SK-N-MC (cell line): ENCODE measurements at regions not wholly inside any gene's neighbourhood (a gene's known extent, or its start where the extent isn't known, plus 50 kb on each side); places are given as distances from the start of the nearest gene placed in this dataset.

Source experiments
- EZH2 ChIP-seq: fragments of 200-600 bp; sonication (generic); IDR thresholded peaks from one replicate; pipeline ENCODE4 v1.6.1; 2017; ENCODE audit warnings: antibody characterized with exemption
- POLR2AphosphoS5 ChIP-seq: IDR thresholded peaks from 2 replicates; pipeline ENCODE4 v1.6.1; 2012; ENCODE audit warnings: mild to moderate bottlenecking, low read depth, low read length, borderline replicate concordance

DNA sequence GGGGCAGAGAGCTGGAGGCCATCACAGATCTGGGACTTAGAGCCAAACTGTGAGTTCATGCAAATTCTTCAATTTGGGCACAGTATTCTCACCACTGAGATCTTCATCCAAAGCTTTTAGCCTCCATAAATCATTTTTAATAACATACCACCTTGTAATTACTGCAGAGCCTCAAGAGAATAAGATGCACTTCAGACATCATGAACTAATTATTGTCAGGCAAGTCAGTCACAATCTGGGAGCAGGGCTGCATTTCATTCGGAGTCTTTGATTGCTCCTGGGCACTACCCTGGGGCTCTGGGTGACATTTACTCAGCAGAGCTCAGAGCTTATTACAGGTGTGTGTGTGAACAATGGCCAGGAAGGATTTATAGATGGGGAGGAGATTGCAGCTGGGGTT is 623.7 kb downstream of the PTPRU start:
- TF ChIP-seq EZH2 (no peak), POLR2AphosphoS5 (no peak)
